DOHH2 (cell line): ENCODE measurements at regions not wholly inside any gene's neighbourhood (a gene's known extent, or its start where the extent isn't known, plus 50 kb on each side); places are given as distances from the start of the nearest gene placed in this dataset.
A peak's percentile ranks its signal among the peaks of the same experiment; 100 is the strongest.

Source experiments
- H3F3A ChIP-seq: fragments of 200-600 bp; sonication (generic), shearing (Covaris generic); 2 replicates; pipeline ENCODE4 v1.6.0; 2016; ENCODE audit warnings: antibody characterized with exemption, mild to moderate bottlenecking; ENCODE audit not compliant: control insufficient read depth, insufficient read depth
- H3K27ac ChIP-seq: fragments of 200-600 bp; sonication (generic); 2 replicates; pipeline ENCODE4 v1.5.1; 2014; ENCODE audit warnings: low read depth, mild to moderate bottlenecking, low read length, moderate library complexity
- H3K27me3 ChIP-seq: fragments of 200-600 bp; sonication (generic); 2 replicates; pipeline ENCODE4 v1.6.1; 2014; ENCODE audit warnings: mild to moderate bottlenecking, low read length, mixed read lengths; ENCODE audit not compliant: control insufficient read depth
- H3K36me3 ChIP-seq: fragments of 200-600 bp; sonication (generic); 2 replicates; pipeline ENCODE4 v1.6.1; 2014; ENCODE audit warnings: mild to moderate bottlenecking, low read length, moderate library complexity, mixed read lengths; ENCODE audit not compliant: control insufficient read depth
- H3K4me1 ChIP-seq: fragments of 200-600 bp; sonication (generic); 2 replicates; pipeline ENCODE4 v1.6.1; 2014; ENCODE audit warnings: mild to moderate bottlenecking, low read length, mixed read lengths; ENCODE audit not compliant: control insufficient read depth
- H3K4me2 ChIP-seq: fragments of 200-600 bp; sonication (generic); 2 replicates; pipeline ENCODE4 v1.6.0; 2014; ENCODE audit warnings: mild to moderate bottlenecking, low read length, moderate library complexity
- H3K4me3 ChIP-seq: fragments of 200-600 bp; sonication (generic); 2 replicates; pipeline ENCODE4 v1.5.1; 2014; ENCODE audit warnings: mild to moderate bottlenecking, low read length, mixed read lengths
- H3K79me2 ChIP-seq: fragments of 200-600 bp; sonication (generic); 2 replicates; pipeline ENCODE4 v1.6.1; 2014; ENCODE audit warnings: mild to moderate bottlenecking, low read length, mixed read lengths; ENCODE audit not compliant: control insufficient read depth
- H3K9me2 ChIP-seq: fragments of 200-600 bp; sonication (generic); replicated peaks from 2 replicates; pipeline ENCODE4 v1.6.1; 2014; ENCODE audit warnings: mild to moderate bottlenecking, low read length, mixed read lengths; ENCODE audit not compliant: control insufficient read depth
- H3K9me3 ChIP-seq: fragments of 200-600 bp; sonication (generic); 2 replicates; pipeline ENCODE4 v1.6.1; 2014; ENCODE audit warnings: antibody characterized with exemption, low read length, mixed read lengths; ENCODE audit not compliant: control insufficient read depth, insufficient read depth
- H4K20me1 ChIP-seq: fragments of 200-600 bp; sonication (generic); 2 replicates; pipeline ENCODE4 v1.6.0; 2014; ENCODE audit warnings: low read depth, mild to moderate bottlenecking, antibody characterized with exemption, low read length, moderate library complexity; ENCODE audit not compliant: control insufficient read depth, insufficient read depth
- CTCF ChIP-seq: fragments of 200-600 bp; sonication (generic); IDR thresholded peaks from one replicate; pipeline ENCODE4 v1.5.1; 2014; ENCODE audit warnings: antibody characterized with exemption, mild to moderate bottlenecking, low read depth, low read length; ENCODE audit not compliant: poor library complexity, severe bottlenecking
- EZH2phosphoT487 ChIP-seq: fragments of 200-600 bp; sonication (generic); IDR thresholded peaks from 2 replicates; pipeline ENCODE4 v1.6.1; 2017; ENCODE audit warnings: borderline replicate concordance, mild to moderate bottlenecking, antibody characterized with exemption, low read length, moderate library complexity, mixed read lengths

DNA sequence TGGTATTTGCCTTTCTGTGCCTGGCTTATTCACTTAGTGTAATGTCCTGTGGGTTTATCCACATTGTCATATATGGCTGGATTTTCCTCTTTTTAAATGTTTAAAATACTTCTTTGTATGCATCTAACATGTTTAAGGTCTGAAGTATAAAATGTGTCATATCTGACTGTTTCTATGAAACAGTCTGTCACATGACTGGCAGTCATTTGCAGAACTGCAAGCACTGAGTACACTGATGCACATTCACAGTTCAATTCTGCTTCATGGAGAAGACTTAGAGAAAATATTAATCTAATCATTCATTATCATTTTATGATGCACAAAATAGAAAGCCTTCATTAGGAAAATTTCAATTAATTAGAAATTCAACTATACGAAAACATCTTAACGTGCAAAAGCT is 119.7 kb upstream of the PRSS58 start:
- H3K27me3 ChIP-seq, result 0 out of 2 replicates have a peak, but pooled peaks cover 3% of the 10 kb centered on the region
- TF ChIP-seq EZH2phosphoT487 (no peak), CTCF (no peak)
- H3K4me1 ChIP-seq, result no peaks in the 10 kb centered on the region
- no peaks in the 10 kb centered on the region for H4K20me1 ChIP-seq
- no peak overlapping the region for H3K4me3 ChIP-seq
- H3K79me2 ChIP-seq, result no peaks in the 10 kb centered on the region
- no peaks in the 10 kb centered on the region for H3K9me2 ChIP-seq
- H3K36me3 ChIP-seq, result no peaks in the 10 kb centered on the region
- H3K4me2 ChIP-seq, result no peak overlapping the region
- H3F3A ChIP-seq, result no peaks in the 10 kb centered on the region
- H3K9me3 ChIP-seq, result no peaks in the 10 kb centered on the region
- H3K27ac ChIP-seq, result no peak overlapping the region

GRCh38 chr7:142376356-142376997 is 118.6 kb upstream of the PRSS58 start:
- H3K27ac ChIP-seq, result no peak overlapping the region
- no peaks in the 10 kb centered on the region for H3F3A ChIP-seq
- H4K20me1 ChIP-seq, result no peaks in the 10 kb centered on the region
- H3K27me3 ChIP-seq, result 0 out of 2 replicates have a peak, but pooled peaks cover 9% of the 10 kb centered on the region
- no peaks in the 10 kb centered on the region for H3K9me3 ChIP-seq
- TF ChIP-seq CTCF, result no peak
- TF ChIP-seq EZH2phosphoT487, result no peak
- H3K4me3 ChIP-seq, result no peak overlapping the region
- no peaks in the 10 kb centered on the region for H3K4me1 ChIP-seq
- H3K4me2 ChIP-seq, result no peak overlapping the region
- no peaks in the 10 kb centered on the region for H3K36me3 ChIP-seq
- no peaks in the 10 kb centered on the region for H3K9me2 ChIP-seq
- no peaks in the 10 kb centered on the region for H3K79me2 ChIP-seq

GRCh38 chr7:142375710-142376313 is 118.0 kb upstream of the PRSS58 start:
- Histone ChIP-seq H3F3A (no peaks in the 10 kb centered on the region), H3K27me3 (0 out of 2 replicates have a peak, but pooled peaks cover 9% of the 10 kb centered on the region), H3K4me1 (no peaks in the 10 kb centered on the region), H3K4me2 (no peak overlapping the region), H3K27ac (no peak overlapping the region), H3K79me2 (no peaks in the 10 kb centered on the region), H3K9me3 (no peaks in the 10 kb centered on the region), H3K9me2 (no peaks in the 10 kb centered on the region), H3K36me3 (no peaks in the 10 kb centered on the region), H3K4me3 (no peak overlapping the region), H4K20me1 (no peaks in the 10 kb centered on the region)
- TF ChIP-seq CTCF (peak; percentile 38), EZH2phosphoT487 (no peak)
